ENCODE measurements at regions not wholly inside any gene's neighbourhood (a gene's known extent, or its start where the extent isn't known, plus 50 kb on each side); places are given as distances from the start of the nearest gene placed in this dataset.

GRCh38 chr5:89208392-89208791, 325.4 kb upstream of the MEF2C start:
- no peak for TF ChIP-seq POLR2A (IDR thresholded peaks at IDR 0.05)
- TF ChIP-seq EP300 (IDR thresholded peaks at IDR 0.05) = no peak
- TF ChIP-seq CTCF (IDR thresholded peaks at IDR 0.05) = no peak
- no peak for TF ChIP-seq POLR2AphosphoS5 (IDR thresholded peaks at IDR 0.05)

All from stomach (tissue), 4 donors.